ENCODE measurements at regions not wholly inside any gene's neighbourhood (a gene's known extent, or its start where the extent isn't known, plus 50 kb on each side); places are given as distances from the start of the nearest gene placed in this dataset.

GRCh38 chr4:24686866-24687692 is 102.7 kb upstream of the DHX15 start:
- intact Hi-C loops (cut with DNase I; ENCODE audit: low total_unique reads): no loop called here
- Histone ChIP-seq H3K36me3 (no peaks in the 10 kb centered on the region), H3K4me1 (no peaks in the 10 kb centered on the region), H3K9me3 (no peaks in the 10 kb centered on the region), H3K27ac (no peak overlapping the region), H3K4me3 (no peak overlapping the region), H3K27me3 (no peaks in the 10 kb centered on the region)
- peak in 1 of 4 experiments; percentile 12 for TF ChIP-seq CTCF (IDR thresholded peaks at IDR 0.05)
- no peak for TF ChIP-seq POLR2A (IDR thresholded peaks at IDR 0.05)
- no peak for DNase-seq

- Histone ChIP-seq H3K27me3 (no peaks in the 10 kb centered on the region), H3K9me3 (no peaks in the 10 kb centered on the region), H3K36me3 (no peaks in the 10 kb centered on the region), H3K4me1 (no peaks in the 10 kb centered on the region), H3K27ac (no peak overlapping the region), H3K4me3 (no peak overlapping the region)
- no peak for DNase-seq
- TF ChIP-seq CTCF (IDR thresholded peaks at IDR 0.05): no peak
- TF ChIP-seq POLR2A (IDR thresholded peaks at IDR 0.05): no peak
- intact Hi-C loops (cut with DNase I; ENCODE audit: low total_unique reads): no loop called here
Measured at GRCh38 chr4:24688453-24688852, 104.1 kb upstream of the DHX15 start.

GRCh38 chr4:24689212-24689611 is 104.9 kb upstream of the DHX15 start:
- H3K9me3 ChIP-seq: no peaks in the 10 kb centered on the region
- H3K4me3 ChIP-seq: no peak overlapping the region
- no peaks in the 10 kb centered on the region for H3K27me3 ChIP-seq
- H3K27ac ChIP-seq: no peak overlapping the region
- intact Hi-C loops (cut with DNase I; ENCODE audit: low total_unique reads): no loop called here
- no peaks in the 10 kb centered on the region for H3K4me1 ChIP-seq
- TF ChIP-seq POLR2A (IDR thresholded peaks at IDR 0.05) (no peak), CTCF (IDR thresholded peaks at IDR 0.05) (no peak)
- DNase-seq: no peak
- H3K36me3 ChIP-seq: no peaks in the 10 kb centered on the region

GRCh38 chr4:24690436-24690835 is 104.9 kb upstream of the SOD3 start:
- Histone ChIP-seq H3K4me1 (no peaks in the 10 kb centered on the region), H3K27me3 (no peaks in the 10 kb centered on the region), H3K36me3 (no peaks in the 10 kb centered on the region), H3K27ac (no peak overlapping the region), H3K4me3 (no peak overlapping the region), H3K9me3 (no peaks in the 10 kb centered on the region)
- DNase-seq: no peak
- intact Hi-C loops (cut with DNase I; ENCODE audit: low total_unique reads): no loop called here
- TF ChIP-seq POLR2A (IDR thresholded peaks at IDR 0.05) (no peak), CTCF (IDR thresholded peaks at IDR 0.05) (no peak)

- no peak for TF ChIP-seq CTCF (IDR thresholded peaks at IDR 0.05)
- no peak for TF ChIP-seq POLR2A (IDR thresholded peaks at IDR 0.05)
- Histone ChIP-seq H3K4me3 (no peak overlapping the region), H3K9me3 (no peaks in the 10 kb centered on the region), H3K4me1 (no peaks in the 10 kb centered on the region), H3K27me3 (no peaks in the 10 kb centered on the region), H3K36me3 (no peaks in the 10 kb centered on the region), H3K27ac (no peak overlapping the region)
- DNase-seq: no peak
- intact Hi-C loops (cut with DNase I; ENCODE audit: low total_unique reads): no loop called here
Measured at GRCh38 chr4:24693636-24694035, 101.7 kb upstream of the SOD3 start.

Data from uterus (tissue), 3 donors.